OCI-LY3 (cell line): ENCODE measurements at regions not wholly inside any gene's neighbourhood (a gene's known extent, or its start where the extent isn't known, plus 50 kb on each side); places are given as distances from the start of the nearest gene placed in this dataset.

Source experiments
- EZH2phosphoT487 ChIP-seq: fragments of 200-600 bp; shearing (Covaris generic); IDR thresholded peaks from 2 replicates; pipeline ENCODE4 v1.6.1; 2018; ENCODE audit warnings: antibody characterized with exemption, mixed run types, low read depth
- TF ChIP-seq, protein P1 (sequence below): fragments of 200-600, 300-600 bp; sonication (generic); IDR thresholded peaks from 2 replicates; pipeline ENCODE4 v1.5.1; 2014; ENCODE audit warnings: antibody characterized with exemption, low read length, low read depth

DNA sequence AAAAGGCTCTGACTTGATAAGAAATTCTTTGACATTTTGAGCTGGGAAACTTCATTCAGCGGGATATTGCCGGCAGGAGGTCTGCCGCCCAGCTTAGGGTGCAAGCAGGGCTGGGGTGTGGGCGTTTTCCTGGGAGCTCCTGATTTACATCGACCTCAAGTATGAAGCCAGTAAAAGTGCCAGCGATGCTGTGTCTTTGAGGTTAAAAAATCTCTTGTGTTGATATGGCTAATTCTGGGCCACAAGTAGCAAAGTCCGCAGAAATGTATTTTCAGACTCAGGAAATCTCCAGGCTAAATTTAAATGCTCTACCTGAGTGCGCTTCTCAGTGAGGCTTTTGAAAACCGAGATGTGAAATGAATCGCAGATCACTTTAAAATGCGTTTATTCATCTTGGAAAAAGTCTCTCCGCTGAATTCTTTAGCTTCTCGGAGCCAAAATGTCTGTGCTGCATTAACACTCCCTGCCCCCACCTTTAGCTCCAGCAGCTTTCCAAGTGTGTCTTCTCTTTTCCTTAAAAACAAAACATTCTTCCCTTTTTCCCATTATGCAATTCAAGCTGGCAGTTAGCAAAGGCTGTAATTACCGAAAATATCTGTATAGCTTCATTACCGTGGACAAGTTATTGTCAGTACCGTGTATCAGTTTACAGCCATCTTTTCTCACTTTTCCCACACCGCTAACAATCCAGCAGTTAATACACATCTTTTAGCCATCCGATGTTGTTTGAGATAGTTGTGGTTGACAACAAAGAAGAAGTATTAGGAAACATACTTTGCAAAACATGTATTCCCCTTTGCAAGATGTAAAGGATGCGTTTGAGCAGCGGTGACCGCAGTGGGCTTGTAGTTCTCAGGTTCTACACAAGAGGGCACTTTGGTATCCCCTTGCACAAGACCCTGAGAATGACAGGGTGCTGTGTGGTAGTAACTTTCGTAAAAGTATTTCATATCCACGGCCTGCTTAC is 136.0 kb upstream of the STX18 start:
- TF ChIP-seq, protein P1, sequence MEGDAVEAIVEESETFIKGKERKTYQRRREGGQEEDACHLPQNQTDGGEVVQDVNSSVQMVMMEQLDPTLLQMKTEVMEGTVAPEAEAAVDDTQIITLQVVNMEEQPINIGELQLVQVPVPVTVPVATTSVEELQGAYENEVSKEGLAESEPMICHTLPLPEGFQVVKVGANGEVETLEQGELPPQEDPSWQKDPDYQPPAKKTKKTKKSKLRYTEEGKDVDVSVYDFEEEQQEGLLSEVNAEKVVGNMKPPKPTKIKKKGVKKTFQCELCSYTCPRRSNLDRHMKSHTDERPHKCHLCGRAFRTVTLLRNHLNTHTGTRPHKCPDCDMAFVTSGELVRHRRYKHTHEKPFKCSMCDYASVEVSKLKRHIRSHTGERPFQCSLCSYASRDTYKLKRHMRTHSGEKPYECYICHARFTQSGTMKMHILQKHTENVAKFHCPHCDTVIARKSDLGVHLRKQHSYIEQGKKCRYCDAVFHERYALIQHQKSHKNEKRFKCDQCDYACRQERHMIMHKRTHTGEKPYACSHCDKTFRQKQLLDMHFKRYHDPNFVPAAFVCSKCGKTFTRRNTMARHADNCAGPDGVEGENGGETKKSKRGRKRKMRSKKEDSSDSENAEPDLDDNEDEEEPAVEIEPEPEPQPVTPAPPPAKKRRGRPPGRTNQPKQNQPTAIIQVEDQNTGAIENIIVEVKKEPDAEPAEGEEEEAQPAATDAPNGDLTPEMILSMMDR, result peak; percentile 60
- no peak for TF ChIP-seq EZH2phosphoT487
